GM10266 (cell line): ENCODE measurements at regions not wholly inside any gene's neighbourhood (a gene's known extent, or its start where the extent isn't known, plus 50 kb on each side); places are given as distances from the start of the nearest gene placed in this dataset.

ENCODE experiments used
- DNase-seq: peaks from one replicate; pipeline ENCODE4 v3.0.0; 2012; ENCODE audit errors: extremely low spot score
- TF ChIP-seq, protein P1 (sequence below): IDR thresholded peaks from 2 replicates; pipeline ENCODE4 v1.5.1; 2012; ENCODE audit warnings: mild to moderate bottlenecking, low read depth; ENCODE audit not compliant: control insufficient read depth, insufficient read depth; ENCODE audit errors: missing control alignments

DNA sequence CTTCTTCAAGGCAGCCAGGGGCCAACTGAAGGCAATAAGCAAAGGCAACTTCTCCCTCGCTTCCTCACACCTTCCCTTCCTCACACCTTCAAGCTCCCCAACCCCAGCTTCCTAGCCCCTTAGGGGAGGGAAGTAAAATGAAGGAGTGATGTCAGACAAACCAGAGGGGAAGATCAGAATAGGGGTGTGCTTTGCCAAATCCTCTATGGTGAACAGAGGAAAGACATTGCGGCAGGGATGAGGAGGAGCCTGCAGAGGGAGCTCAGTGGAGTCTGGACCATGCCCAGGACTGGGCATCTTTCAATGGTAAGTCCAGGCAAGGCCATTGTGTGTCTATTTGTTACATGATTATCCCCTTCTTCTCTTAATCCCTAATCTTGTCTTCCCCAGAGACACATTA lies 164.0 kb downstream of the TSHZ3 start:
- DNase-seq, result no peak
- TF ChIP-seq, protein P1, sequence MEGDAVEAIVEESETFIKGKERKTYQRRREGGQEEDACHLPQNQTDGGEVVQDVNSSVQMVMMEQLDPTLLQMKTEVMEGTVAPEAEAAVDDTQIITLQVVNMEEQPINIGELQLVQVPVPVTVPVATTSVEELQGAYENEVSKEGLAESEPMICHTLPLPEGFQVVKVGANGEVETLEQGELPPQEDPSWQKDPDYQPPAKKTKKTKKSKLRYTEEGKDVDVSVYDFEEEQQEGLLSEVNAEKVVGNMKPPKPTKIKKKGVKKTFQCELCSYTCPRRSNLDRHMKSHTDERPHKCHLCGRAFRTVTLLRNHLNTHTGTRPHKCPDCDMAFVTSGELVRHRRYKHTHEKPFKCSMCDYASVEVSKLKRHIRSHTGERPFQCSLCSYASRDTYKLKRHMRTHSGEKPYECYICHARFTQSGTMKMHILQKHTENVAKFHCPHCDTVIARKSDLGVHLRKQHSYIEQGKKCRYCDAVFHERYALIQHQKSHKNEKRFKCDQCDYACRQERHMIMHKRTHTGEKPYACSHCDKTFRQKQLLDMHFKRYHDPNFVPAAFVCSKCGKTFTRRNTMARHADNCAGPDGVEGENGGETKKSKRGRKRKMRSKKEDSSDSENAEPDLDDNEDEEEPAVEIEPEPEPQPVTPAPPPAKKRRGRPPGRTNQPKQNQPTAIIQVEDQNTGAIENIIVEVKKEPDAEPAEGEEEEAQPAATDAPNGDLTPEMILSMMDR, result no peak

DNA sequence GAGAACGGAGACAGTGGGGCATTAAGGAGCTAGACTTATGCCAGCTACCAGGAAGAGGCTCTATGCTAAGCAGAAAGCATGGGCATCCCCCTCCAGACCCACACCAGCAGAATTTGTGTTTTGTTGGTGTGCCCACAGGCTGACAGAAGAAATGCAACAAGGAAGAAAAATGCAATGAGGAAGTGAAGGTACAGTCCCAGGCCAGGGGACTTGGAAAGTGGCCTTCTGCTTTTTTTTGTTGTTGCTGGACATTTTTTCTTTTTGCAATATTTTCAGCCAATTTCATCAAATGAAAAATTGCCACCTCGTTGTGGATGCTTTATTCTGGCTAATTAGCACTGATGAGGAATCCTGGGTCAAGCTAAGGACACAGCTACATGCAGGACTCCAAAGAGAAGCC lies 167.7 kb downstream of the TSHZ3 start:
- TF ChIP-seq, protein P1, result no peak
- no peak for DNase-seq

DNA sequence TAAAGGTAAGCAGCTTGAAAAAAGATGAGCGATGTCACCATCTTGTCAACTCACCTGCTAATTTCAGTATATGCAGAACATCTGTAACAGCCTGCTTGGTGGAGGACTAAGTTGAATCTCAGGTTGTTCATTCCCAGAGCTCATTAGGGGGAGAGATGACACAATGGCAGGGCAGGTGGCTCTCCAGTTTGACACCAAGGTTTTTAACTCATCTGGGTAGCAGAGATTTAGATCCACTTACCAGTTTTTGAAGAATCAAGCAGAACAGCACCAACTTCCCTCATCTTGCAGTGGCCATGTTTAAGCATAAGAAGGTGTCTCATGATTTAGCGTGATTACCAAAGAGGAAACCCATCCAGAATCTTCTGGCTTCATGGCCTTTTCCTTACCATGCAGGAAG lies 168.3 kb downstream of the TSHZ3 start:
- TF ChIP-seq, protein P1, result no peak
- no peak for DNase-seq

DNA sequence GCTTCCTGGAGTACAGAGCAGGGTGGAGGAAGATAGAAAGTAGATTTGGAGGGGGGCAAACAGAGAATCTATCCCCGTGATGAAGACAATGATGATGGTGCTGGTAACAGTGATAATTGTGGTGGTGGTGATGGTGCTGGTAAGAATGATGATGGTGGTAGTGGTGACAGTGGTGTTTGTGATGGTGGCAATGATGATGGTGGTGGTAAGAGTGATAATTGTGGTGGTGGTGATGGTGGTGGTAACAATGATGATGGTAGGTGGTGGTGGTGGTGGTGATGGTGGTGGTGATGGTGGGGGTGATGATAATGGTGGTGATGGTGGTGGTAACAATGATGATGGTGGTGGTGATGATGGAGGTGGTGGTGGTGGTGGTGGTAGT lies 169.8 kb downstream of the TSHZ3 start:
- TF ChIP-seq, protein P1, result no peak
- no peak for DNase-seq

DNA sequence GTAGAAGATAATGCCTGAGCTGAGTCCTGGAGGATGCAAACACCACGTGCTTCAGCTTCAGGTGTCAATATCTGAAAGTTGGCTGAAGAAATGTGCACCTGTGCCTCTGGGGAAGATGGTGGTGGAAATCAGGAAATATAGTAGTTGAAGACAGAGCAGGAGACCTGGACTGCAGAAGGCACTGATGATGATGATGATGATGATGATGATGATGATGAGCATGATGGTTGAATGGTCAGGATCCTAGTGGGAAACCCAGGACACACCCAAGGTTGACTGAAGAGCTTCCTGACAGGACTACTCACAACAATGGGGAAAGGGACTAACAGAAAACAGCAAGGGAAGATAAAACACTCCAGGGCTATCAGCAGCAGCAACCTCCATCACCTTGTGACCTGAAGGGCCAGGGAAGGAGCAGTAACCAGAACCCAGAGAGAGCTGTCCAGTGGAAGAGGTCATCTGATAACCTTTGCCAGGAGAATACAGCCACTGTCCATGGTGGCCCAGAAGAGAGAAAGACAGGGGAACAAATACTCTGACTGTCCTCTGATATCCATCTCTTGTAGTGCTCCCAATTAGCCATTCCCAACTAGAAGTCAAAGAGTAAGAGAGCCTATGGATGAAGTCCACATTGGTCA lies 170.3 kb downstream of the TSHZ3 start:
- TF ChIP-seq, protein P1, result no peak
- DNase-seq, result no peak

DNA sequence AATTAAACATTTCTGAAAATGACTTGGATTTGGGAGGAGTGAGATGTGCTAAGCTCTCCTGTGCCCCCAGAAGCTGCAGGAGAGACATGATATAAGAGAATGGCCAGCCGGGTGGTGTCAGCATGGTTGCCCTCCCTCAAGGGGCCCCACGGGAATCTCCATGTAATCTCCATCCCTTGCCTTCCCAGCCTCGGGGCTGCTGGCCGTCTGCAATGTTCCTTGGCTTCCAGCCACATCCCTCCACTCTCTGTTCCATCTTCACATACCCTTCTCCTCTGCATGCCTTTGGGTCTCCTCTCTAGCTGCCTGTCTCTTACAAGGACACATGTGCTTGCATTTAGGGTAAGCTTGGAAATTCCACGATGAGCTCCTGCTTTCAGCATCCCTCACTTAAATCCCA lies 172.0 kb downstream of the TSHZ3 start:
- TF ChIP-seq, protein P1, result no peak
- no peak for DNase-seq

DNA sequence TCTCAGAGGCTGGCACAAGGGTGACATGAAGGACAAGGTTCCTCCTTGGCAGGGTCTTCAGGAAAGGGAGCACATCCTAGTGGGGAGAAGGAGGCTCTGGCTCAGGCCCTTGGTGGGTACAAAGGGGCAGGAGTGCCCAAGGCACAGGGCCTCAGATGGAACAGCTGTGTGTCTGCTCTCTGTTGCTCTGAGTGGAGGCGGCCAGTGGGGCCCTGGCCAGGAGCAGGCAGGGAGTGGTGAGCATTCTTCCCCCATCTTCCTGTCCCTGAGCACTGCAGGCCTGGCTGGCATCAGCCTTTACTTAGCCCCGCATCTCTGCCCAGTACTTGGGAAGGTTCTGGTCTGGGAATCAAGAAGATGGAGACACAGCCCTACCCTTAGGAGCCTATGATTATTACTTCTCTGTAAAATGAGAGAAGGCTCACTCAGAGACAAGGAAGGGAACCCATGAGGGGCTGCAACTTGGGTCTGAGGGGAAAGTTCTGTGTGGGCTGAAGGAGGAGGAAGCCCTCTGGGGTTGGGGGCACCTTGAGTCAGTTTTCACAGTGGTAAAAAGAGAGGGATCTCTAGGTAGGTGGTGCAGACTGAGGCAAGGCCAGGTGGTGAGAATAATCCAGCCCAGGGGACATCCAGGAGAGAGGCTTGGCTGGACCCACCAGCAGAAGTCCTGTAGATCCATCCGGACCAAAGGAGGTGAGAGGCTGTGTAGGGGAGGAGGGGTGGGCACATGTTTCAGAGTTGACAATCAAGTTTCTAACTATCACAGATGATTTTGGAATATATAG lies 173.5 kb downstream of the TSHZ3 start:
- TF ChIP-seq, protein P1, result no peak
- no peak for DNase-seq
